Activated CD8-positive, alpha-beta T cell treated with anti-CD3 and anti-CD28 coated beads, Interleukin-2, amount 10 ng/mL, durations not matched to agents 7 days and 5 days (primary cell): ENCODE measurements at regions not wholly inside any gene's neighbourhood (a gene's known extent, or its start where the extent isn't known, plus 50 kb on each side); places are given as distances from the start of the nearest gene placed in this dataset.

ENCODE experiments used
- ATAC-seq: fragments of 150-1000 bp; cut with Tn5 transposase; one replicate; pipeline ENCODE4 v1.10.0; 2021; ENCODE audit warnings: moderate library complexity
- CTCF ChIA-PET: fragments of 350-600 bp; sonication (Branson Sonifier 250); formaldehyde crosslinking; loops from one replicate; lab custom pipeline; 2021; ENCODE audit warnings: antibody characterized with exemption; lab: Charles Lee
- POLR2A ChIA-PET: fragments of 350-600 bp; sonication (Branson Sonifier 250); formaldehyde crosslinking; loops from one replicate; lab custom pipeline; 2021; ENCODE audit warnings: antibody characterized with exemption; lab: Charles Lee
- DNase-seq: peaks from one replicate; pipeline ENCODE4 v3.0.0-alpha.2; 2020
- H3K27ac Mint-ChIP-seq: one replicate; pipeline ENCODE4 v1.8.0; 2021; ENCODE audit warnings: mild to moderate bottlenecking, mixed read lengths
- H3K27me3 Mint-ChIP-seq: one replicate; pipeline ENCODE4 v1.8.0; 2021; ENCODE audit warnings: low read depth, mixed read lengths
- H3K36me3 Mint-ChIP-seq: one replicate; pipeline ENCODE4 v1.8.0; 2021; ENCODE audit warnings: low read depth, mixed read lengths
- H3K4me1 Mint-ChIP-seq: one replicate; pipeline ENCODE4 v1.8.0; 2021; ENCODE audit warnings: low read depth, mixed read lengths
- H3K4me3 Mint-ChIP-seq: one replicate; pipeline ENCODE4 v1.8.0; 2021; ENCODE audit warnings: mild to moderate bottlenecking, mixed read lengths
- H3K9me3 Mint-ChIP-seq: one replicate; pipeline ENCODE4 v1.8.0; 2022; ENCODE audit warnings: mixed read lengths; ENCODE audit not compliant: insufficient read depth

- no peak overlapping the region for H3K27ac Mint-ChIP-seq
- peaks cover 18% of the 10 kb centered on the region for H3K27me3 Mint-ChIP-seq
- no peaks in the 10 kb centered on the region for H3K36me3 Mint-ChIP-seq
- peaks cover 2% of the 10 kb centered on the region for H3K4me1 Mint-ChIP-seq
- ChIA-PET CTCF (interaction anchor here (0.9 kb wide), 1 partner anchor 391 kb away, joined by 3 read pairs; no protein-coding TSS in a partner anchor), POLR2A (no interaction called here)
- H3K9me3 Mint-ChIP-seq = peaks cover 4% of the 10 kb centered on the region
- ATAC-seq = no peak
- no peak overlapping the region for H3K4me3 Mint-ChIP-seq
- DNase-seq = no peak
Observed at GRCh38 chr5:142542078-142542477, 143.8 kb downstream of the FGF1 start.

- no peak overlapping the region for H3K4me3 Mint-ChIP-seq
Observed at GRCh38 chr5:142540922-142541422, 144.9 kb downstream of the FGF1 start.

GRCh38 chr5:142539154-142539740 lies 146.6 kb downstream of the FGF1 start:
- Mint-ChIP-seq H3K9me3 (peaks cover 4% of the 10 kb centered on the region), H3K36me3 (no peaks in the 10 kb centered on the region), H3K27ac (no peak overlapping the region), H3K4me1 (peaks cover 2% of the 10 kb centered on the region), H3K27me3 (peaks cover 15% of the 10 kb centered on the region), H3K4me3 (no peak overlapping the region)
- CTCF ChIA-PET = no interaction called here
- no peak for ATAC-seq
- POLR2A ChIA-PET = no interaction called here
- DNase-seq = no peak

More at GRCh38 chr5:142540922-142541422, 144.9 kb downstream of the FGF1 start:
- H3K9me3 Mint-ChIP-seq = peaks cover 4% of the 10 kb centered on the region
- ChIA-PET POLR2A (no interaction called here), CTCF (no interaction called here)
- ATAC-seq = no peak
- no peaks in the 10 kb centered on the region for H3K36me3 Mint-ChIP-seq
- peaks cover 2% of the 10 kb centered on the region for H3K4me1 Mint-ChIP-seq
- H3K27me3 Mint-ChIP-seq = peaks cover 18% of the 10 kb centered on the region
- no peak for DNase-seq
- no peak overlapping the region for H3K27ac Mint-ChIP-seq

GRCh38 chr5:142537938-142538337 lies 148.0 kb downstream of the FGF1 start:
- POLR2A ChIA-PET = no interaction called here
- ATAC-seq (no peak), DNase-seq (no peak)
- H3K9me3 Mint-ChIP-seq = peaks cover 4% of the 10 kb centered on the region
- CTCF ChIA-PET = no interaction called here
- no peak overlapping the region for H3K4me3 Mint-ChIP-seq
- no peak overlapping the region for H3K27ac Mint-ChIP-seq
- peaks cover 2% of the 10 kb centered on the region for H3K4me1 Mint-ChIP-seq
- no peaks in the 10 kb centered on the region for H3K36me3 Mint-ChIP-seq
- H3K27me3 Mint-ChIP-seq = peaks cover 14% of the 10 kb centered on the region

GRCh38 chr5:142532781-142533176 lies 153.1 kb downstream of the FGF1 start:
- no peaks in the 10 kb centered on the region for H3K4me1 Mint-ChIP-seq
- ATAC-seq (no peak), DNase-seq (no peak)
- no peak overlapping the region for H3K27ac Mint-ChIP-seq
- POLR2A ChIA-PET = no interaction called here
- H3K4me3 Mint-ChIP-seq = no peak overlapping the region
- H3K9me3 Mint-ChIP-seq = no peaks in the 10 kb centered on the region
- peaks cover 2% of the 10 kb centered on the region for H3K27me3 Mint-ChIP-seq
- CTCF ChIA-PET = no interaction called here
- H3K36me3 Mint-ChIP-seq = no peaks in the 10 kb centered on the region

GRCh38 chr5:142531977-142532780 lies 153.7 kb downstream of the FGF1 start:
- peaks cover 2% of the 10 kb centered on the region for H3K27me3 Mint-ChIP-seq
- H3K9me3 Mint-ChIP-seq = no peaks in the 10 kb centered on the region
- H3K36me3 Mint-ChIP-seq = no peaks in the 10 kb centered on the region
- no peak overlapping the region for H3K4me3 Mint-ChIP-seq
- H3K27ac Mint-ChIP-seq = no peak overlapping the region
- POLR2A ChIA-PET = no interaction called here
- ATAC-seq (no peak), DNase-seq (no peak)
- peaks cover 1% of the 10 kb centered on the region for H3K4me1 Mint-ChIP-seq
- CTCF ChIA-PET = no interaction called here

GRCh38 chr5:142530904-142531303 lies 155.0 kb downstream of the FGF1 start:
- Mint-ChIP-seq H3K27ac (no peak overlapping the region), H3K27me3 (peaks cover 2% of the 10 kb centered on the region), H3K36me3 (no peaks in the 10 kb centered on the region), H3K9me3 (no peaks in the 10 kb centered on the region), H3K4me3 (no peak overlapping the region), H3K4me1 (peaks cover 1% of the 10 kb centered on the region)
- no peak for DNase-seq
- ATAC-seq = no peak
- ChIA-PET POLR2A (no interaction called here), CTCF (no interaction called here)

GRCh38 chr5:142529626-142530278 lies 156.1 kb downstream of the FGF1 start:
- DNase-seq (no peak), ATAC-seq (no peak)
- no peaks in the 10 kb centered on the region for H3K36me3 Mint-ChIP-seq
- ChIA-PET POLR2A (no interaction called here), CTCF (no interaction called here)
- H3K9me3 Mint-ChIP-seq = no peaks in the 10 kb centered on the region
- H3K4me3 Mint-ChIP-seq = no peak overlapping the region
- peaks cover 1% of the 10 kb centered on the region for H3K4me1 Mint-ChIP-seq
- no peak overlapping the region for H3K27ac Mint-ChIP-seq
- peaks cover 2% of the 10 kb centered on the region for H3K27me3 Mint-ChIP-seq

- POLR2A ChIA-PET = interaction anchor here (0.7 kb wide), 1 partner anchor 86 kb away, joined by 3 read pairs; no protein-coding TSS in a partner anchor
- Mint-ChIP-seq H3K27ac (no peak overlapping the region), H3K4me1 (peaks cover 1% of the 10 kb centered on the region), H3K9me3 (no peaks in the 10 kb centered on the region), H3K4me3 (no peak overlapping the region), H3K27me3 (peaks cover 2% of the 10 kb centered on the region), H3K36me3 (no peaks in the 10 kb centered on the region)
- DNase-seq (no peak), ATAC-seq (no peak)
- CTCF ChIA-PET = no interaction called here
Observed at GRCh38 chr5:142527664-142528295, 158.1 kb downstream of the FGF1 start.

GRCh38 chr5:142527234-142527633 lies 158.7 kb downstream of the FGF1 start:
- ChIA-PET CTCF (no interaction called here), POLR2A (no interaction called here)
- DNase-seq (no peak), ATAC-seq (no peak)
- Mint-ChIP-seq H3K27me3 (peaks cover 2% of the 10 kb centered on the region), H3K27ac (no peak overlapping the region), H3K9me3 (no peaks in the 10 kb centered on the region), H3K4me1 (peaks cover 1% of the 10 kb centered on the region), H3K4me3 (no peak overlapping the region), H3K36me3 (no peaks in the 10 kb centered on the region)

GRCh38 chr5:142522983-142523382 lies 162.9 kb downstream of the FGF1 start:
- DNase-seq (no peak), ATAC-seq (no peak)
- H3K4me1 Mint-ChIP-seq = peaks cover 1% of the 10 kb centered on the region
- H3K27ac Mint-ChIP-seq = no peak overlapping the region
- ChIA-PET CTCF (no interaction called here), POLR2A (no interaction called here)
- H3K27me3 Mint-ChIP-seq = peaks cover 4% of the 10 kb centered on the region
- no peak overlapping the region for H3K4me3 Mint-ChIP-seq
- H3K36me3 Mint-ChIP-seq = no peaks in the 10 kb centered on the region
- no peaks in the 10 kb centered on the region for H3K9me3 Mint-ChIP-seq
